HUES48 (cell line): ENCODE measurements at regions not wholly inside any gene's neighbourhood (a gene's known extent, or its start where the extent isn't known, plus 50 kb on each side); places are given as distances from the start of the nearest gene placed in this dataset.

Experiments
- H3K27ac ChIP-seq: one replicate; pipeline ENCODE4 v1.7.0; 2013; ENCODE audit warnings: low read depth, low read length, inconsistent platforms
- H3K27me3 ChIP-seq: 2 replicates; pipeline ENCODE4 v1.6.1; 2013; ENCODE audit warnings: mild to moderate bottlenecking, low read length; ENCODE audit not compliant: control insufficient read depth, insufficient read depth
- H3K36me3 ChIP-seq: 2 replicates; pipeline ENCODE4 v1.6.1; 2013; ENCODE audit warnings: low read length; ENCODE audit not compliant: control insufficient read depth, insufficient read depth
- H3K4me1 ChIP-seq: 2 replicates; pipeline ENCODE4 v1.6.1; 2013; ENCODE audit warnings: mild to moderate bottlenecking, low read length; ENCODE audit not compliant: control insufficient read depth, insufficient read depth
- H3K4me3 ChIP-seq: 2 replicates; pipeline ENCODE4 v1.5.1; 2013; ENCODE audit warnings: mild to moderate bottlenecking, low read depth, low read length
- H3K9ac ChIP-seq: 2 replicates; pipeline ENCODE4 v1.6.1; 2013; ENCODE audit warnings: mild to moderate bottlenecking, low read depth, low read length, moderate library complexity
- H3K9me3 ChIP-seq: 2 replicates; pipeline ENCODE4 v1.6.1; 2013; ENCODE audit warnings: low read length; ENCODE audit not compliant: control insufficient read depth, insufficient read depth

GRCh38 chr12:102756530-102756929 is 160.5 kb downstream of the PAH start:
- no peaks in the 10 kb centered on the region for H3K9me3 ChIP-seq
- 0 out of 2 replicates have a peak, but pooled peaks cover 2% of the 10 kb centered on the region for H3K4me1 ChIP-seq
- no peak overlapping the region for H3K9ac ChIP-seq
- H3K27me3 ChIP-seq: no peaks in the 10 kb centered on the region
- no peak overlapping the region for H3K27ac ChIP-seq
- H3K36me3 ChIP-seq: no peaks in the 10 kb centered on the region
- H3K4me3 ChIP-seq: no peak overlapping the region

- H3K4me3 ChIP-seq: no peak overlapping the region
- no peaks in the 10 kb centered on the region for H3K9me3 ChIP-seq
- H3K27ac ChIP-seq: no peak overlapping the region
Measured at GRCh38 chr12:102755266-102755665, 161.8 kb downstream of the PAH start.

GRCh38 chr12:102753802-102754201 is 163.2 kb downstream of the PAH start:
- no peak overlapping the region for H3K9ac ChIP-seq
- H3K4me1 ChIP-seq: 0 out of 2 replicates have a peak, but pooled peaks cover 2% of the 10 kb centered on the region
- H3K4me3 ChIP-seq: no peak overlapping the region
- no peaks in the 10 kb centered on the region for H3K36me3 ChIP-seq
- H3K27ac ChIP-seq: no peak overlapping the region
- no peaks in the 10 kb centered on the region for H3K27me3 ChIP-seq
- no peaks in the 10 kb centered on the region for H3K9me3 ChIP-seq

More at GRCh38 chr12:102755266-102755665, 161.8 kb downstream of the PAH start:
- H3K9ac ChIP-seq: no peak overlapping the region
- no peaks in the 10 kb centered on the region for H3K36me3 ChIP-seq
- H3K27me3 ChIP-seq: no peaks in the 10 kb centered on the region
- 0 out of 2 replicates have a peak, but pooled peaks cover 2% of the 10 kb centered on the region for H3K4me1 ChIP-seq

- H3K27ac ChIP-seq: no peak overlapping the region
- H3K27me3 ChIP-seq: no peaks in the 10 kb centered on the region
- no peaks in the 10 kb centered on the region for H3K36me3 ChIP-seq
- no peaks in the 10 kb centered on the region for H3K9me3 ChIP-seq
- H3K4me1 ChIP-seq: no peaks in the 10 kb centered on the region
- no peak overlapping the region for H3K9ac ChIP-seq
- H3K4me3 ChIP-seq: no peak overlapping the region
Measured at GRCh38 chr12:102748704-102749103, 168.3 kb downstream of the PAH start.

- H3K27me3 ChIP-seq: no peaks in the 10 kb centered on the region
- no peak overlapping the region for H3K9ac ChIP-seq
- H3K9me3 ChIP-seq: no peaks in the 10 kb centered on the region
- no peak overlapping the region for H3K27ac ChIP-seq
- no peaks in the 10 kb centered on the region for H3K4me1 ChIP-seq
- no peak overlapping the region for H3K4me3 ChIP-seq
- no peaks in the 10 kb centered on the region for H3K36me3 ChIP-seq
Measured at GRCh38 chr12:102746963-102747362, 170.1 kb downstream of the PAH start.

GRCh38 chr12:102745971-102746600 is 171.0 kb downstream of the PAH start:
- H3K9me3 ChIP-seq: no peaks in the 10 kb centered on the region
- H3K27me3 ChIP-seq: no peaks in the 10 kb centered on the region
- no peak overlapping the region for H3K9ac ChIP-seq
- no peaks in the 10 kb centered on the region for H3K36me3 ChIP-seq
- no peak overlapping the region for H3K4me3 ChIP-seq
- H3K4me1 ChIP-seq: no peaks in the 10 kb centered on the region
- H3K27ac ChIP-seq: no peak overlapping the region

GRCh38 chr12:102741196-102741595 is 175.8 kb downstream of the PAH start:
- Histone ChIP-seq H3K4me3 (no peak overlapping the region), H3K27me3 (no peaks in the 10 kb centered on the region), H3K27ac (no peak overlapping the region), H3K9me3 (no peaks in the 10 kb centered on the region), H3K36me3 (no peaks in the 10 kb centered on the region), H3K4me1 (no peaks in the 10 kb centered on the region), H3K9ac (no peak overlapping the region)

- no peak overlapping the region for H3K27ac ChIP-seq
- H3K27me3 ChIP-seq: no peaks in the 10 kb centered on the region
- H3K36me3 ChIP-seq: no peaks in the 10 kb centered on the region
- no peak overlapping the region for H3K4me3 ChIP-seq
- no peaks in the 10 kb centered on the region for H3K9me3 ChIP-seq
- H3K9ac ChIP-seq: no peak overlapping the region
- H3K4me1 ChIP-seq: no peaks in the 10 kb centered on the region
Measured at GRCh38 chr12:102740141-102740955, 176.7 kb downstream of the PAH start.

- Histone ChIP-seq H3K27ac (no peak overlapping the region), H3K36me3 (no peaks in the 10 kb centered on the region), H3K4me3 (no peak overlapping the region), H3K27me3 (no peaks in the 10 kb centered on the region), H3K9ac (no peak overlapping the region), H3K9me3 (no peaks in the 10 kb centered on the region), H3K4me1 (no peaks in the 10 kb centered on the region)
Measured at GRCh38 chr12:102736328-102736727, 180.7 kb downstream of the PAH start.

GRCh38 chr12:102735104-102735503 is 181.9 kb downstream of the PAH start:
- no peaks in the 10 kb centered on the region for H3K36me3 ChIP-seq
- no peak overlapping the region for H3K4me3 ChIP-seq
- H3K27me3 ChIP-seq: no peaks in the 10 kb centered on the region
- no peaks in the 10 kb centered on the region for H3K9me3 ChIP-seq
- H3K27ac ChIP-seq: no peak overlapping the region
- H3K9ac ChIP-seq: no peak overlapping the region
- no peaks in the 10 kb centered on the region for H3K4me1 ChIP-seq

GRCh38 chr12:102730996-102731395 is 186.0 kb downstream of the PAH start:
- H3K9ac ChIP-seq: no peak overlapping the region
- H3K27ac ChIP-seq: no peak overlapping the region
- H3K4me3 ChIP-seq: no peak overlapping the region
- no peaks in the 10 kb centered on the region for H3K4me1 ChIP-seq
- no peaks in the 10 kb centered on the region for H3K27me3 ChIP-seq
- no peaks in the 10 kb centered on the region for H3K9me3 ChIP-seq
- H3K36me3 ChIP-seq: no peaks in the 10 kb centered on the region
